Smooth muscle cell (in vitro differentiated cells): ENCODE measurements at regions not wholly inside any gene's neighbourhood (a gene's known extent, or its start where the extent isn't known, plus 50 kb on each side); places are given as distances from the start of the nearest gene placed in this dataset.
"Not testable (repeated sequence)": the region's sequence is repeated elsewhere in the genome, so short reads cannot be mapped to it uniquely, and the experiment has no call there.

Source experiments
- DNase-seq: peaks from one replicate; lab custom pipeline; 2025; ENCODE audit not compliant: unreplicated experiment; lab: John Stamatoyannopoulos, UW
- H2AFZ ChIP-seq: fragments of 200-600 bp; sonication (generic); 2 replicates; pipeline ENCODE4 v1.6.0; 2016; ENCODE audit warnings: antibody characterized with exemption, low read depth, mild to moderate bottlenecking
- H3F3A ChIP-seq: fragments of 200-600 bp; sonication (generic); 2 replicates; pipeline ENCODE4 v1.6.0; 2017; ENCODE audit warnings: antibody characterized with exemption, low read depth
- H3K27ac ChIP-seq: fragments of 200-600 bp; sonication (generic); 2 replicates; pipeline ENCODE4 v1.5.1; 2016; ENCODE audit warnings: low read depth, mild to moderate bottlenecking
- H3K27me3 ChIP-seq: fragments of 200-600 bp; sonication (generic); 2 replicates; pipeline ENCODE4 v1.6.1; 2016; ENCODE audit warnings: low read depth, mild to moderate bottlenecking
- H3K36me3 ChIP-seq: fragments of 200-600 bp; sonication (generic); 2 replicates; pipeline ENCODE4 v1.5.1; 2016; ENCODE audit warnings: low read depth
- H3K4me1 ChIP-seq: fragments of 200-600 bp; sonication (generic); 2 replicates; pipeline ENCODE4 v1.5.1; 2016; ENCODE audit warnings: low read depth
- H3K4me2 ChIP-seq: fragments of 200-600 bp; sonication (generic); 2 replicates; pipeline ENCODE4 v1.6.0; 2016; ENCODE audit warnings: mild to moderate bottlenecking
- H3K4me3 ChIP-seq: fragments of 200-600 bp; sonication (generic); 2 replicates; pipeline ENCODE4 v1.5.1; 2016; ENCODE audit warnings: mild to moderate bottlenecking
- H3K79me2 ChIP-seq: fragments of 200-600 bp; sonication (generic); 2 replicates; pipeline ENCODE4 v1.6.0; 2016; ENCODE audit warnings: low read depth, mild to moderate bottlenecking
- H3K9ac ChIP-seq: fragments of 200-600 bp; sonication (generic); 2 replicates; pipeline ENCODE4 v1.6.0; 2016; ENCODE audit warnings: low read depth
- H3K9me3 ChIP-seq: fragments of 200-600 bp; sonication (generic); replicated peaks from 2 replicates; pipeline ENCODE4 v1.5.1; 2016; ENCODE audit warnings: low read depth
- H4K20me1 ChIP-seq: fragments of 200-600 bp; sonication (generic); 2 replicates; pipeline ENCODE4 v1.6.0; 2016; ENCODE audit warnings: low read depth
- CTCF ChIP-seq: fragments of 200-600 bp; sonication (generic); IDR thresholded peaks from 2 replicates; pipeline ENCODE4 v1.5.1; 2017; ENCODE audit warnings: borderline replicate concordance, mild to moderate bottlenecking, antibody characterized with exemption; ENCODE audit not compliant: insufficient read depth, poor library complexity, severe bottlenecking
- WGBS: methylation state at CpG from one replicate; pipeline ENCODE4 v1.1.7; 2016; ENCODE audit warnings: low lambda C conversion rate; 5-methylcytosine and 5-hydroxymethylcytosine counted together

- no peak overlapping the region for H2AFZ ChIP-seq
- H3K79me2 ChIP-seq = no peaks in the 10 kb centered on the region
- no peaks in the 10 kb centered on the region for H3F3A ChIP-seq
- H3K9me3 ChIP-seq = no peaks in the 10 kb centered on the region
- H3K4me1 ChIP-seq = no peaks in the 10 kb centered on the region
- no peak overlapping the region for H3K9ac ChIP-seq
- no peaks in the 10 kb centered on the region for H3K27me3 ChIP-seq
- no peak for TF ChIP-seq CTCF
- no peak overlapping the region for H3K4me2 ChIP-seq
- no peaks in the 10 kb centered on the region for H3K36me3 ChIP-seq
- no peaks in the 10 kb centered on the region for H4K20me1 ChIP-seq
- no peak for DNase-seq
- no peak overlapping the region for H3K4me3 ChIP-seq
- 89% methylated on average over 14 of the region's 14 CpGs for WGBS
- no peak overlapping the region for H3K27ac ChIP-seq
Observed at GRCh38 chr2:131645177-131645765, 117.6 kb downstream of the CCDC74A start.

- not testable (repeated sequence) for H3F3A ChIP-seq, H3K4me2 ChIP-seq, H3K27ac ChIP-seq, H2AFZ ChIP-seq, DNase-seq, H3K36me3 ChIP-seq, H3K4me3 ChIP-seq, H3K4me1 ChIP-seq, H3K79me2 ChIP-seq, H3K9ac ChIP-seq, H3K9me3 ChIP-seq, H4K20me1 ChIP-seq, H3K27me3 ChIP-seq
- WGBS = 88% methylated on average over 15 of the region's 15 CpGs
Observed at GRCh38 chr2:131646220-131646619, 118.5 kb downstream of the CCDC74A start.

- Histone ChIP-seq H3K36me3 (no peaks in the 10 kb centered on the region), H3K27ac (no peak overlapping the region), H2AFZ (no peak overlapping the region), H3K4me3 (no peak overlapping the region), H3K79me2 (no peaks in the 10 kb centered on the region), H3K4me2 (no peak overlapping the region), H3K4me1 (no peaks in the 10 kb centered on the region), H3K9me3 (no peaks in the 10 kb centered on the region), H4K20me1 (no peaks in the 10 kb centered on the region), H3K9ac (no peak overlapping the region), H3F3A (no peaks in the 10 kb centered on the region), H3K27me3 (no peaks in the 10 kb centered on the region)
- DNase-seq = no peak
- TF ChIP-seq CTCF = no peak
- 94% methylated on average over 47 of the region's 47 CpGs for WGBS
Observed at GRCh38 chr2:131646669-131647297, 119.1 kb downstream of the CCDC74A start.

GRCh38 chr2:131648565-131648964 lies 120.9 kb downstream of the CCDC74A start:
- not testable (repeated sequence) for H3K79me2 ChIP-seq, H3K4me3 ChIP-seq, DNase-seq, H3K4me1 ChIP-seq, H3K36me3 ChIP-seq, H3F3A ChIP-seq, H2AFZ ChIP-seq, H3K9me3 ChIP-seq, H3K27me3 ChIP-seq, H4K20me1 ChIP-seq, H3K4me2 ChIP-seq, H3K9ac ChIP-seq, H3K27ac ChIP-seq
- 78% methylated on average over 3 of the region's 3 CpGs for WGBS

- H4K20me1 ChIP-seq, H3K79me2 ChIP-seq, H3K36me3 ChIP-seq, H3K27ac ChIP-seq, H3K27me3 ChIP-seq, DNase-seq, H3K4me2 ChIP-seq, H2AFZ ChIP-seq, H3F3A ChIP-seq, H3K4me1 ChIP-seq, H3K9me3 ChIP-seq, H3K4me3 ChIP-seq, H3K9ac ChIP-seq: not testable (repeated sequence)
- WGBS = 85% methylated on average over 3 of the region's 3 CpGs
Observed at GRCh38 chr2:131652246-131652645, 124.6 kb downstream of the CCDC74A start.

GRCh38 chr2:131654107-131654506 lies 126.4 kb downstream of the CCDC74A start:
- H4K20me1 ChIP-seq, H3K4me3 ChIP-seq, H3K79me2 ChIP-seq, H2AFZ ChIP-seq, H3K36me3 ChIP-seq, H3K9me3 ChIP-seq, H3K27me3 ChIP-seq, H3K27ac ChIP-seq, H3K4me2 ChIP-seq, H3F3A ChIP-seq, H3K9ac ChIP-seq, H3K4me1 ChIP-seq, DNase-seq: not testable (repeated sequence)
- 79% methylated on average over 2 of the region's 2 CpGs for WGBS
